GM12892 (cell line): ENCODE measurements at regions not wholly inside any gene's neighbourhood (a gene's known extent, or its start where the extent isn't known, plus 50 kb on each side); places are given as distances from the start of the nearest gene placed in this dataset.

Experiments used
- POLR2A ChIP-seq: IDR thresholded peaks from 2 replicates; pipeline ENCODE4 v1.6.1; 2011; ENCODE audit warnings: low read depth, low read length, control low read depth
- POLR2AphosphoS5 ChIP-seq: IDR thresholded peaks from 2 replicates; pipeline ENCODE4 v1.6.1; 2011; ENCODE audit warnings: low read depth, low read length, control low read depth
- TAF1 ChIP-seq: IDR thresholded peaks from 2 replicates; pipeline ENCODE4 v1.6.1; 2011; ENCODE audit warnings: low read depth, mild to moderate bottlenecking, control low read depth, low read length, borderline replicate concordance

DNA sequence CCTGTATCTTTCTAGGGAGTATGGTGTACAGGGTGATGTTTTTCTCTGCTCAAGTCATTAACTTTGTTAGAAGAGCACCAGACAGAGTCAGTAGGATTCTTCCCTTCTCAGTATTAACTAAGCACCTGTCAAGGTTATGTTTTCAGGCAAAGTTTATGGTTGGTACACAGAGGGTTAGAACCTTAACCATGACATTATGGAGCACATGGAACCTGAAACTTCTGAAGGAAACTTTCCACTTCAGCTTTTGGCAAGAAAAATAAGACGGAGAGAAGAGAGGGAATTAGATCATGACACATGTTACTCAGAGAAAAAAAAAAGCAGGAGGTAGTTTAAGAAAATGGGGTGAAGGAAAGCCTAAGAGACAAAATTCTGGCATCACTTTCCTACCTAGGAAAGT is 112.9 kb upstream of the PDE7B start:
- TF ChIP-seq POLR2A (no peak), POLR2AphosphoS5 (no peak), TAF1 (no peak)
